GM21786 (cell line): ENCODE measurements at regions not wholly inside any gene's neighbourhood (a gene's known extent, or its start where the extent isn't known, plus 50 kb on each side); places are given as distances from the start of the nearest gene placed in this dataset.

ENCODE experiments used
- ATAC-seq: cut with Tn5 transposase; IDR thresholded peaks from one replicate; pipeline ENCODE4 v1.9.1; 2021; ENCODE audit not compliant: unreplicated experiment

DNA sequence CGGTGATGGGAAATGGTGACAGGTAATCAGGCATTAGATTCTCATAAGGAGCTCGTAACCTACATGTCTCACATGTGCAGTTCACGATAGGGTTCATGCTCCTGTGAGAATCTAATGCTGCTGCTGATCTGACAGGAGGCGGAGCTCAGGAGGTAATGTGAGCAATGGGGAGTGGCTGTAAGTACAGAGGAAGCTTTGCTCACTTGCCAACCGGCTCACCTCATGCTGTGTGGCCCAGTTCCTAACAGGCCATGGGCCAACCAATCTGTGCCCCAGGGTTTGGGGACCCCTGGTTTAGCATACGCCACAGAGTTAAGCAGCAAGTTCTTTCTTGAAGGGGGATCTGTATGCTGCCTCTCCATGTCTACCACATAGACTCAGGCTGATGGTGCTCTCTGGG is 133.1 kb downstream of the IQUB start:
- no peak for ATAC-seq

- ATAC-seq = no peak
These were observed 134.2 kb downstream of the IQUB start for GRCh38 chr7:123400196-123400595.

DNA sequence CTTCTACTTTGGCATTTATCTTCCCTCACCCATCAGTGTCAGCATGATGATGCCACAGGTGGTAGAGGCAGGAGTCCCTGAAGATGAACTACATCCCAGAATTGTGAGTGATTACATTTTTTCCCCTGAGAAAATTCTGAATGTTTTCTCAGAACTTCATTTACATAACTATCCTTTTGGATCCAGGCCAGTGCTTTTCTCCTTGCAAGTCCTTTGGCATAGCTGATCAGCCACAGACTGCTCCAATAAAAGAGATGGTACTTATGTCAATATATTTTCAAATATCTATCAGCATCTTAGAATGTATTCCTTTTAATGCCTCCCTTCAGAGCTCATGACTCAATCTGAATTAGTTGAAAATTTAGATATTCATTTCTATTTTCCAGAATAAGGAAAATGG is 135.5 kb downstream of the IQUB start:
- ATAC-seq = no peak

DNA sequence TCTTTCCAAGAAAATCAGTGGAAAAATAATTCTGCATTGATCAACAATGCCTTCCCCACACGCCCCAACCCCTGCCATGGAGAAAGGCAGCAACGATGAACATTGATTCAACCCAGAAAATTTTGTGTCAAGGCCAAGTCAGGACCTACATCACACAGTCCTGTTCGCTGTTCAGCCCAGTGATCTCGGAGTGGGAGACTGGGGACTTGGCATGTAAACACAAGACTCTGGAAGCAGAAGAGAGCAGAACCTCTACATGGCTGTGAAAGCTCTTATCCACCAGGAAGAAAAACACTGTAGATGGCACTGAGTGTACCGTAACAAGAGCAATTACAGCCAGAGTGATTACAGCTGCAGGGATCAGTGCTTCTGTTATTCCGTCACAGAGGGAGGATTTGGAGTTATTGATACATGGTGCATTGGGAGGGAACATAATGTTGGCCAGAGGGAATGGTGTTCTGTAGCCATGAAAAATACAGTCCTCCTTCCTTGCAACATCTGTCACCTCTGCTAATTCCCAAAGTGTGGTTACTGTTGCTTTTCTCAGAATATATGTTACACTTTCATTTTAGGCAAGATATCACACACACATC is 136.6 kb downstream of the IQUB start:
- no peak for ATAC-seq

GRCh38 chr7:123393623-123394022 is 140.8 kb downstream of the IQUB start:
- ATAC-seq = no peak

DNA sequence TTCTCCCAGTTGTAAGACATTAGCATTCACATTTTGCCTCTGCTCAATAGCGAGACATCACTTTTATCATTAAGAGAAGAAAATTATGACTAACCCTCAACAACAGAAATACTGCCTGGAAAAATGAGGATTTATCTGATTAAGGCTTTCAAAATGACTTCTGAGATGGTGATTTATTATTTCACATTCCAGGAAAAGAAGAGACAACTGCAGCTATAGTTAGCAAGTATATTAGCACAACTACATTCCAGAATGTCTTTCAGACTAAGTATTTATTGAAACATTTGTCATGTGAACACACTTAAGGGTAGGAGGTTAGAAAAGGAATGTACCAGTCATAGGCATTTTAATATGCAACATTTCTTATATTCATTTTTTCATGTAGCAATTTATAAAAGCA is 162.0 kb downstream of the IQUB start:
- no peak for ATAC-seq

DNA sequence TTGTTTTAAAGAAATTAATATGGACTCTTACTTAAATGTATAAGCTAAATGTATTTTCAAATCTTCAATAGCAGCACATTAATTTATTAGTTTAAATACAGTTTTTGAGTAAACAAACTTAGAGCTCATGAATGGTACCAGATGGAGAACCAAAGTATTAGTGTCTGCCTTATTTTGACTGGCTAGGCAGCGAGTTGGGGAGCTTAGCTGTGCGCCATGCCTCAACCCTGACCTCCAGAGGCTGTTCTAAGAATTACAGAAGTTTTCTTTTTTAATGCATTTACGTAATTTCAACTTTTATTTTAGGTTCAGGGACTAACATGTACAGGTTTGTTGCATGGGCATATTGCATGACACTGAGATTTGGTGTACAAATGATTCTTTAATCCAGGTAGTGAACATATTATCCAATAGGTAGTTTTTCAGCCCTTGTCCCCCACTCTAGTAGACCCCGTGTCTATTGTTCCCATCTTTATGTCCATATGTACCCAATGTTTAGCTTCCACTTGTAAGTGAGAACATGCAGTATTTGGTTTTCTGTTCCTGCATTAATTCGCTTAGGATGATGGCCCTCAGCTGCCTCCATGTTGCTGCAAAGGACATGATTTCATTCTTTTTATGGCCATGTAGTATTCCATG is 166.8 kb downstream of the IQUB start:
- ATAC-seq = peak; percentile 78

- no peak for ATAC-seq
These were observed 167.3 kb upstream of the SLC13A1 start for GRCh38 chr7:123367031-123367430.

- ATAC-seq = no peak
These were observed 166.9 kb upstream of the SLC13A1 start for GRCh38 chr7:123366626-123367025.

DNA sequence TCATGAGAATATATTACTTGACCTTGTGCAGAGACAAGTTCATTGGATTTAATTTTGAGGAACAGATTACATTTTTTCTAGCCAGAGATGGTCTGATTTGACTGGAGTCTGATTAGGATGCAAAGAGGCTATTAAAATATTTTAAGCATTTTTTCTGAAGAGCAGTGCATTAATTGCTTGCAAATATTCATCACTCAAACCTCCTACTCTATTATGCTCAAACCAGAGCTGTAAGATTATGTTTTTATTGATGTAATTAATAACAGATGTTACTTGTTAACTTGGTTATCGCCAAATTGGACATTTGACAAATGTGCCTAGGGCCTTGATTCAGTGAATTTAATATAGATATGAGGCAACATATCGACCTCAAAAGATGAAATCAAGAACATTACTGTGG is 160.9 kb upstream of the SLC13A1 start:
- no peak for ATAC-seq

GRCh38 chr7:123355576-123356190 is 155.9 kb upstream of the SLC13A1 start:
- ATAC-seq = no peak

- no peak for ATAC-seq
These were observed 153.2 kb upstream of the SLC13A1 start for GRCh38 chr7:123352973-123353372.

DNA sequence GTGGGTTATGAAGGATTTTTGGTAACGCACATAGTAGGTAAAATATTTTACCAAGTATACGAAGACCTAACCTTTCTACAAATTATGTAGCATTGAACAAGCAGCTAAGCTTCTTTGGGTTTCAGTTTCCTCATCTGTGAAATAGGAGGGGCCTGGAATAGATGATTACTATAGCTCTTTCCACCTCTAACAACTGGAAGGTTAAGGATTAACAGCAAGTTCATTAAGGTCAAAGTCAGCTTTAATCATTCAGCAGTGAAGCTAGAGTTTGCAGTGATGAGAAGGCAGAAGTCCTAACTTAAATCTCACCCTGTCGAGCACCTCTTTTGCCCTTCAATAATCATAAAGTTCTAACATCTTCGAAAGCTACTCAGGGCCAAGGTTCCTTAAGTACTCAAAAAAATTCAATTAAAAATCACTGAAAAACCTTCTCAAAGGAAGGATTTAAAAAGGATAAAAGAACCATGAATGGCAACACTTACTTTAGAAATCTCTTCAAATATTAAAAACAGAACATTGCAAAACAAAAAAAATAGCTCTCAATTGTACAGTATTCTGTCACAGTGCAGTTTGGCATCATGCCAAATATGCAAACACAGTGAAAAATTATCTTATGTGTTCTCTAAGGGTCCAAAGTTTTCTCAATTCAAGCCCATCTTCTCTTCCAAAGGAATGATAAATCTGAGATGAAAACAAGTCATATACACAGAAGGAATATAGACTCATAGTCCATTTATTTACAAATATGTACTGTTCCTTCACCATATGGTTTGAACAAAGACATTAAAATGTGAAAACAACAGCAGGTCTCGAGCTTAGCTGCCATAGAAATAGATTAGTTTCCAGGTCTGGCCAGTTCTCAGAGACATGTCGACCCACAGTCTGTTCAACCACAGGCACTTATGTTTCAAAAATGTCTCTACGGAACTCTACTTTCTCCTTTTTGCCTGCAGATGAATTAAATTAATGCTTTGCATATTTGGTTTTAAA is 152.0 kb upstream of the SLC13A1 start:
- ATAC-seq = no peak

- ATAC-seq = no peak
These were observed 151.3 kb upstream of the SLC13A1 start for GRCh38 chr7:123351027-123351426.

DNA sequence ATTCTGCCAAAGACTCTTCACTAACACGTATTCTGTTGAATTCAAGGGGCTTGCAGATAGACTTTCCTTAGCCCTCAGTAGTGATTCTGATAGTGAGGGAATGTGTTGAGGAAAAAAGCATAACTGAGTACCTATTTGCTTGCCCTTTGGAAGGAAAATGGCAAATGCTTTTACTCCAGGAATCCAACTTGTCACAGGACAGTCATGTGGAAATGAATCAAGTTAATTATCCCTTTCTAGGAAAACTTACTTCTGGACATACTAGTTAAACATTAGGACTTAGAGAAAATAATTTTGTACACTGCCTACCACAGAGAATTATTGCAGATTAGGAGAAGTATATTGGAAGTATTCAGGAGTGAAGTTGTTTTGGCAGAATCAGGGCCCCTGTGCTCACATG is 148.9 kb upstream of the SLC13A1 start:
- no peak for ATAC-seq

DNA sequence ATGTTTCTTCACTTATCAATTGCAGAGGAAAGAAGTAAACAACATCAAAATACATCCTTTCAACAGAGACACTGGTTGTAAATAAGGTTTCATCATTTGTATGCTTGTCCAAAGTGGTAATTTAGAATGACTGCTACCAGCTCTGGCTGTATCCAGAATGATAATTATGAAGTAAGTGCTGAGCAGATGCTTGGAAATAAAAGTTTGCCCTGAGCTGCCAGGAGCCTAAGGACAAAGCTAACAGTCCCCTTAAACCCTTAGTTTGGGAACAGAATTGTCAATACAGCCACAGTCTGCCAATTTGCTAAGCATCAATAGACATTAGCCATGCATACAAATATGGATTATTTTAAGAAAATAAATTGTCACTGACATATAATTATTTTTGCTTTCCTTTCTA is 147.0 kb upstream of the SLC13A1 start:
- ATAC-seq = no peak

DNA sequence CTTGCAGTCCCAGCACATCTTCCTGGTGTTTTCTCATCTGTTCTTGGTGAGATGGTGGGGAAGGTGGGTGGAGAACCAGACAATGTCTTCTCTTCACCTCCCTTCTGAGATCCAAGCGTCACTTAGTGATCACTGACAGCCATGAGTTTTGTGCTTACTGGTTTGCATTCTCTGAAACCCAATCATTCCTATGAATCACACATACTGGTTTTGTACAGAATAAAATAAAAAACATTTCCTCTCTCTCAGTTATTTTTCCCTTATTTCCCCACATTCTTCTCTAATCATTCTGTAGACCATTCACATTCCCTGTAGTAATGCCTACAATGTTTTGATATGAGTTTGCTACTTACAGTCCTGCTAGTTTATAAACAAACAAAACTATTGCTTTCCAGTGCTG is 143.8 kb upstream of the SLC13A1 start:
- no peak for ATAC-seq

DNA sequence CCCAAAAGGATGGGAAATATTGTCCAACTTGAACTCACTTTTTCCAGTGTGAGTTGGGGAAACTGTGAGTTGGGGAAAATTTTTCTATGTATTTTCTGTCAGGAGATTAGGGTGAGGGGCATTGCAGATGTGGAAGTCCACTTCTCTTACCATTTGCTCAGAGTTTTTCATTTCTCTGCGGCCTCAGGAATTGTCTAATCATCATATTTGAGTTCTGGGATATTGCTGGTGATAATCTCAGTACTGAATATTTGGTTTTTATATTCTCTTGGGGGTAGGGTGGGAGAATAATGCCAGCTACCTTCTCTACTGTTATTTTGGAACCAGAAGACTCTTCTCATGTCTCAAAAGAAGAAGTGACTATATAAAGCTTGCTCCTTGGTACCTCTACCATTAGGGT is 141.3 kb upstream of the SLC13A1 start:
- ATAC-seq = no peak

DNA sequence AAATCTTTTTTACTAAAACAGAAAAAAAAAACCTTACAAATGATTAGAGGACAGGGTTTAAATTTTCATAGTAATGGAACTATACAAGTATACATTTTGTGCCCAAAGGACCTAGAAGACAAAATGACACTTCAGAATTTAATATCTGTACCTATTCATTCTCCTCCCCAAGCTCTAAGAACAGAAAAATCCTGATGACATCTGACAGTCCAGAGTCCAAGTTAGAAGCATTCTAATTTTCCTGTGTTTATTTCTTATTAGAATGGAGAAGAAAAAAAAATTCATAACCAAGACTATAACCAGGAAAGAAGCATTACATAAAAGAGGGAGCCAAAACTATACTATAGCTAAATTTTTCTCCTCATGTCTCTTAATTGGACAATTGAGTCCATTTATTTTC is 138.9 kb upstream of the SLC13A1 start:
- ATAC-seq = no peak

DNA sequence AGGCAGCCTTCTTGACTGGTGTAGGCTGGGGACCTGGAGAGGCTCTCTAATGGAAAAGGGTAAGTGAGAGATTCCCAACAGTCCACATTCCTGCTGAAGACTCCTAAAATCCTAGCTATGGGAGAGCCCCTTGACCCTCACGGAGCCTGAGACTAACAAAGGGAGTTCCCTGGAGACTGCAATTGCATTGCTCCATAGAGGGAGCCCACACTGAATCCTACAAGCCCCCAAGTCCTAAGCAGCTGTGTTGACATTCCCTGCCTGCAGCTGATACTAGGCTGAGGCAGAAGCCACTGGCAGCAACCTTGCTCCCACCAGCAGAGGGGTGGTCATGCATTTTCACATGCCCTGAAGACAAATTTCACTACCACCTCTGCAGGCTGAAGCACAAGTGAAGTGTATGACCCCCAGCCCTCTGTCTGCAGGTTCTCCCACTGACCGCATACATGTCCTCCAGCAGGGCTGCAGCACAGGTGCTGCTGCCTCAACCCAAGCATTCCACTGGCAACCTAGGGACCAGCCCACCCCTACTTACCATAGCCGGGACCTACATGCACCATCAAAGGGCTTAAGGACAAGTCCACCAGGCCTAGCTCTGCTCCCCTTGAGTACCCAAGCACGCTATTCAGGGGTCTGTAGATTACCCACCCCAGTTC is 130.3 kb upstream of the SLC13A1 start:
- no peak for ATAC-seq

DNA sequence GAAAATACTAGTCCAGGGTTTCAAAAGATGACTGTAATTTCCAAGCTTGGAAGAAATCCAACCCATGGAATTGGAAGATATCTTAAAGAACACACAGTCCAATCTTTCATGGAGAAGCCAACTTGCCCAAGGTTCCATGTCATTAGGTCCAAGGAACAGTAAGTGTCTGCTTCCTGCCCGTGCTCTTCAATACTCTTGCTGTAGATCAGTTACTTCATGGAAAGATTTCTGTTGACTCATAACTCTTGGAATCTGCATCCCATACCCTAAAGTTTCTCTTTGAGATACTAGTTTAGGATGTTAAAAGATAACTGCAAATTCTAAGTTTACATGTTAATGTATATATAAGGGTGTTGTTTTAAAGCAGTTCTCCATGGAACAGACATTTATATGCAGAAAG is 127.9 kb upstream of the SLC13A1 start:
- no peak for ATAC-seq
